ENCODE measurements at regions not wholly inside any gene's neighbourhood (a gene's known extent, or its start where the extent isn't known, plus 50 kb on each side); places are given as distances from the start of the nearest gene placed in this dataset.

GRCh38 chr18:55089610-55090009 is 130.3 kb upstream of the CCDC68 start:
- no peak overlapping the region for H3K9ac ChIP-seq
- H3K4me2 ChIP-seq: no peak overlapping the region
- H3K27me3 ChIP-seq (ENCODE audit: insufficient read depth, low read depth): no peaks in the 10 kb centered on the region
- no peak overlapping the region for H3K27ac ChIP-seq
- H2AFZ ChIP-seq (ENCODE audit: low read depth): no peak overlapping the region
- no peak for TF ChIP-seq CTCF (conservative IDR thresholded peaks at IDR 0.05; ENCODE audit: low read depth, low read length)
- no peaks in the 10 kb centered on the region for H3K79me2 ChIP-seq (ENCODE audit: insufficient read depth, low read depth)
- no peaks in the 10 kb centered on the region for H3K4me1 ChIP-seq (ENCODE audit: low read depth, poor library complexity, severe bottlenecking)
- H3K4me3 ChIP-seq (IDR thresholded peaks at IDR 0.05; ENCODE audit: insufficient read depth, low read depth, low read length): no peak overlapping the region
- no peaks in the 10 kb centered on the region for H4K20me1 ChIP-seq (ENCODE audit: insufficient read depth)
- no peaks in the 10 kb centered on the region for H3K36me3 ChIP-seq (ENCODE audit: insufficient read depth)

GRCh38 chr18:55088561-55088960 is 129.3 kb upstream of the CCDC68 start:
- H3K9ac ChIP-seq: no peak overlapping the region
- H3K4me1 ChIP-seq (ENCODE audit: low read depth, poor library complexity, severe bottlenecking): no peaks in the 10 kb centered on the region
- no peak overlapping the region for H3K27ac ChIP-seq
- no peaks in the 10 kb centered on the region for H4K20me1 ChIP-seq (ENCODE audit: insufficient read depth)
- no peaks in the 10 kb centered on the region for H3K79me2 ChIP-seq (ENCODE audit: insufficient read depth, low read depth)
- no peaks in the 10 kb centered on the region for H3K27me3 ChIP-seq (ENCODE audit: insufficient read depth, low read depth)
- TF ChIP-seq CTCF (conservative IDR thresholded peaks at IDR 0.05; ENCODE audit: low read depth, low read length): no peak
- H3K4me2 ChIP-seq: no peak overlapping the region
- H3K36me3 ChIP-seq (ENCODE audit: insufficient read depth): no peaks in the 10 kb centered on the region
- H3K4me3 ChIP-seq (IDR thresholded peaks at IDR 0.05; ENCODE audit: insufficient read depth, low read depth, low read length): no peak overlapping the region
- H2AFZ ChIP-seq (ENCODE audit: low read depth): no peak overlapping the region

- H3K36me3 ChIP-seq (ENCODE audit: insufficient read depth): no peaks in the 10 kb centered on the region
- no peak overlapping the region for H3K4me3 ChIP-seq (IDR thresholded peaks at IDR 0.05; ENCODE audit: insufficient read depth, low read depth, low read length)
- no peak overlapping the region for H3K4me2 ChIP-seq
- H2AFZ ChIP-seq (ENCODE audit: low read depth): no peak overlapping the region
- no peaks in the 10 kb centered on the region for H3K27me3 ChIP-seq (ENCODE audit: insufficient read depth, low read depth)
- no peak for TF ChIP-seq CTCF (conservative IDR thresholded peaks at IDR 0.05; ENCODE audit: low read depth, low read length)
- no peak overlapping the region for H3K27ac ChIP-seq
- no peaks in the 10 kb centered on the region for H3K79me2 ChIP-seq (ENCODE audit: insufficient read depth, low read depth)
- no peaks in the 10 kb centered on the region for H4K20me1 ChIP-seq (ENCODE audit: insufficient read depth)
- H3K9ac ChIP-seq: no peak overlapping the region
- no peaks in the 10 kb centered on the region for H3K4me1 ChIP-seq (ENCODE audit: low read depth, poor library complexity, severe bottlenecking)
Measured at GRCh38 chr18:55088000-55088401, 128.7 kb upstream of the CCDC68 start.

- Histone ChIP-seq H3K79me2 (ENCODE audit: insufficient read depth, low read depth) (no peaks in the 10 kb centered on the region), H3K27ac (no peak overlapping the region), H4K20me1 (ENCODE audit: insufficient read depth) (no peaks in the 10 kb centered on the region), H3K27me3 (ENCODE audit: insufficient read depth, low read depth) (no peaks in the 10 kb centered on the region), H3K4me3 (IDR thresholded peaks at IDR 0.05; ENCODE audit: insufficient read depth, low read depth, low read length) (no peak overlapping the region), H3K4me2 (no peak overlapping the region), H2AFZ (ENCODE audit: low read depth) (no peak overlapping the region), H3K4me1 (ENCODE audit: low read depth, poor library complexity, severe bottlenecking) (no peaks in the 10 kb centered on the region), H3K9ac (no peak overlapping the region), H3K36me3 (ENCODE audit: insufficient read depth) (no peaks in the 10 kb centered on the region)
- no peak for TF ChIP-seq CTCF (conservative IDR thresholded peaks at IDR 0.05; ENCODE audit: low read depth, low read length)
Measured at GRCh38 chr18:55086906-55087305, 127.6 kb upstream of the CCDC68 start.
